ENCODE measurements at regions not wholly inside any gene's neighbourhood (a gene's known extent, or its start where the extent isn't known, plus 50 kb on each side); places are given as distances from the start of the nearest gene placed in this dataset.
"Not testable (repeated sequence)": the region's sequence is repeated elsewhere in the genome, so short reads cannot be mapped to it uniquely, and the experiment has no call there.

GRCh38 chr3:176839901-176840300 lies 357.4 kb downstream of the TBL1XR1 start:
- no peaks in the 10 kb centered on the region for H3K36me3 ChIP-seq (replicated peaks; ENCODE audit: insufficient read depth, low read depth)
- no peak overlapping the region for H3K4me3 ChIP-seq
- no peaks in the 10 kb centered on the region for H4K20me1 ChIP-seq (ENCODE audit: insufficient read depth, poor library complexity, severe bottlenecking)
- WGBS (ENCODE audit: low lambda C conversion rate, missing lambda C conversion rate) = 87% methylated on average over 2 of the region's 2 CpGs
- TF ChIP-seq CTCF (IDR thresholded peaks at IDR 0.05; ENCODE audit: poor library complexity) (no peak), EZH2phosphoT487 (IDR thresholded peaks at IDR 0.05; ENCODE audit: low read depth, severe bottlenecking, unreplicated experiment) (no peak), EZH2 (IDR thresholded peaks at IDR 0.05; ENCODE audit: borderline replicate concordance) (no peak)
- no peak overlapping the region for H3K4me2 ChIP-seq
- H3K9me3 ChIP-seq (ENCODE audit: low read depth) = no peaks in the 10 kb centered on the region
- H3K79me2 ChIP-seq = no peaks in the 10 kb centered on the region
- no peaks in the 10 kb centered on the region for H3K9me2 ChIP-seq (replicated peaks; ENCODE audit: insufficient read depth)
- no peak overlapping the region for H2AFZ ChIP-seq
- no peaks in the 10 kb centered on the region for H3K4me1 ChIP-seq (ENCODE audit: insufficient read depth)
- no peak for DNase-seq (ENCODE audit: low spot score)
- no peak overlapping the region for H3K27ac ChIP-seq
- H3K27me3 ChIP-seq = no peaks in the 10 kb centered on the region

DNA sequence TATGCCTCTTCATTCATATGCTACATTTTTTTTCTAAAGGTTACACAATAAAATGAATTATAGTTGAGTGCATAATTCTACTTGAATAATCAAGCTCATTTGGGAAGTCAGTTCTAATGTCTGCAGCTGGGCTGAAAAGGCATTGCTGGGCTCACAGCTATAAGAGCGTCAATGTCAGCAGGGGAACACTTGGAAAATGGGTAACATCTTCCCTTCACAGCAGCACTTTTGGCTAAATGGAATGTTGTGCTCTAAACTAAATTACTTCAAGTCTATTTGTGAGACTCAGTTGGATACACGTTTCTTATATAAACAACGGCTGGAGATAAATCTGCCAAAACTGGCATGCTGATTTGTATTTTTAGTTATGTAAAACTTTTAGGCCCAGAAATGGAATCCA lies 357.8 kb downstream of the TBL1XR1 start:
- no peaks in the 10 kb centered on the region for H3K9me2 ChIP-seq (replicated peaks; ENCODE audit: insufficient read depth)
- H3K4me2 ChIP-seq = no peak overlapping the region
- no peaks in the 10 kb centered on the region for H3K36me3 ChIP-seq (replicated peaks; ENCODE audit: insufficient read depth, low read depth)
- no peaks in the 10 kb centered on the region for H3K27me3 ChIP-seq
- no peak for TF ChIP-seq CTCF (IDR thresholded peaks at IDR 0.05; ENCODE audit: poor library complexity)
- TF ChIP-seq EZH2 (IDR thresholded peaks at IDR 0.05; ENCODE audit: borderline replicate concordance) = no peak
- TF ChIP-seq EZH2phosphoT487 (IDR thresholded peaks at IDR 0.05; ENCODE audit: low read depth, severe bottlenecking, unreplicated experiment) = no peak
- DNase-seq (ENCODE audit: low spot score) = no peak
- H3K79me2 ChIP-seq = no peaks in the 10 kb centered on the region
- no peaks in the 10 kb centered on the region for H4K20me1 ChIP-seq (ENCODE audit: insufficient read depth, poor library complexity, severe bottlenecking)
- WGBS (ENCODE audit: low lambda C conversion rate, missing lambda C conversion rate) = 79% methylated on average over 3 of the region's 3 CpGs
- H3K9me3 ChIP-seq (ENCODE audit: low read depth) = no peaks in the 10 kb centered on the region
- no peak overlapping the region for H3K4me3 ChIP-seq
- H3K27ac ChIP-seq = no peak overlapping the region
- H3K4me1 ChIP-seq (ENCODE audit: insufficient read depth) = no peaks in the 10 kb centered on the region
- H2AFZ ChIP-seq = no peak overlapping the region

GRCh38 chr3:176827244-176827643 lies 370.0 kb downstream of the TBL1XR1 start:
- H3K4me2 ChIP-seq = not testable (repeated sequence)

GRCh38 chr3:176824811-176825210 lies 372.5 kb downstream of the TBL1XR1 start:
- Histone ChIP-seq H3K27me3 (no peaks in the 10 kb centered on the region), H3K9me3 (ENCODE audit: low read depth) (no peaks in the 10 kb centered on the region), H3K4me1 (ENCODE audit: insufficient read depth) (no peaks in the 10 kb centered on the region), H3K79me2 (no peaks in the 10 kb centered on the region), H3K36me3 (replicated peaks; ENCODE audit: insufficient read depth, low read depth) (no peaks in the 10 kb centered on the region), H4K20me1 (ENCODE audit: insufficient read depth, poor library complexity, severe bottlenecking) (no peaks in the 10 kb centered on the region), H3K9me2 (replicated peaks; ENCODE audit: insufficient read depth) (no peaks in the 10 kb centered on the region), H3K4me2 (no peak overlapping the region), H3K27ac (no peak overlapping the region), H2AFZ (no peak overlapping the region), H3K4me3 (no peak overlapping the region)
- DNase-seq (ENCODE audit: low spot score) = no peak
- WGBS (ENCODE audit: low lambda C conversion rate, missing lambda C conversion rate) = 53% methylated on average over 3 of the region's 3 CpGs
- no peak for TF ChIP-seq EZH2phosphoT487 (IDR thresholded peaks at IDR 0.05; ENCODE audit: low read depth, severe bottlenecking, unreplicated experiment)
- no peak for TF ChIP-seq EZH2 (IDR thresholded peaks at IDR 0.05; ENCODE audit: borderline replicate concordance)
- TF ChIP-seq CTCF (IDR thresholded peaks at IDR 0.05; ENCODE audit: poor library complexity) = no peak

More at GRCh38 chr3:176827244-176827643, 370.0 kb downstream of the TBL1XR1 start:
- WGBS (ENCODE audit: low lambda C conversion rate, missing lambda C conversion rate) = 89% methylated on average over 15 of the region's 15 CpGs
- not testable (repeated sequence) for H3K9me2 ChIP-seq (replicated peaks; ENCODE audit: insufficient read depth); H3K4me3 ChIP-seq; H3K36me3 ChIP-seq (replicated peaks; ENCODE audit: insufficient read depth, low read depth); H3K27ac ChIP-seq; H3K79me2 ChIP-seq; H3K4me1 ChIP-seq (ENCODE audit: insufficient read depth); DNase-seq (ENCODE audit: low spot score); H4K20me1 ChIP-seq (ENCODE audit: insufficient read depth, poor library complexity, severe bottlenecking); H3K27me3 ChIP-seq; H2AFZ ChIP-seq; H3K9me3 ChIP-seq (ENCODE audit: low read depth)

Measured in hepatocyte (in vitro differentiated cells).